Neural progenitor cell (in vitro differentiated cells): ENCODE measurements at regions not wholly inside any gene's neighbourhood (a gene's known extent, or its start where the extent isn't known, plus 50 kb on each side); places are given as distances from the start of the nearest gene placed in this dataset.
"Not testable (repeated sequence)": the region's sequence is repeated elsewhere in the genome, so short reads cannot be mapped to it uniquely, and the experiment has no call there.

Experiments used
- DNase-seq: peaks from one replicate; pipeline ENCODE4 v3.0.0-alpha.2; 2016; ENCODE audit warnings: low spot score
- H2AFZ ChIP-seq: fragments of 200-600 bp; sonication (generic); replicated peaks from 2 replicates; pipeline ENCODE4 v1.6.1; 2016; ENCODE audit warnings: antibody characterized with exemption
- H3F3A ChIP-seq: fragments of 200-600 bp; sonication (generic); 2 replicates; pipeline ENCODE4 v1.6.1; 2016; ENCODE audit warnings: antibody characterized with exemption, low read depth
- H3K27ac ChIP-seq: fragments of 200-600 bp; sonication (generic); 2 replicates; pipeline ENCODE4 v1.5.1; 2016; ENCODE audit warnings: mild to moderate bottlenecking
- H3K27me3 ChIP-seq: fragments of 200-600 bp; sonication (generic); 2 replicates; pipeline ENCODE4 v1.6.1; 2016; ENCODE audit warnings: mild to moderate bottlenecking, moderate library complexity
- H3K36me3 ChIP-seq: fragments of 200-600 bp; sonication (generic); 2 replicates; pipeline ENCODE4 v1.5.1; 2016
- H3K4me1 ChIP-seq: fragments of 200-600 bp; sonication (generic); 2 replicates; pipeline ENCODE4 v1.6.1; 2016; ENCODE audit warnings: mixed run types
- H3K4me2 ChIP-seq: fragments of 200-600 bp; sonication (generic); 2 replicates; pipeline ENCODE4 v1.6.1; 2016
- H3K4me3 ChIP-seq: fragments of 200-600 bp; sonication (generic); 2 replicates; pipeline ENCODE4 v1.5.1; 2016
- H3K79me2 ChIP-seq: fragments of 200-600 bp; sonication (generic); 2 replicates; pipeline ENCODE4 v1.6.1; 2016; ENCODE audit warnings: low read depth
- H3K9ac ChIP-seq: fragments of 200-600 bp; sonication (generic); 2 replicates; pipeline ENCODE4 v1.6.1; 2016
- H3K9me3 ChIP-seq: fragments of 200-600 bp; sonication (generic); 2 replicates; pipeline ENCODE4 v1.5.1; 2016; ENCODE audit warnings: low read depth
- H4K20me1 ChIP-seq: fragments of 200-600 bp; sonication (generic); 2 replicates; pipeline ENCODE4 v1.6.1; 2016; ENCODE audit warnings: low read depth
- H3K27ac Mint-ChIP-seq: 3 replicates; pipeline ENCODE4 v1.8.0; 2021; ENCODE audit warnings: mixed read lengths
- H3K27me3 Mint-ChIP-seq: 2 replicates; pipeline ENCODE4 v1.8.0; 2022; ENCODE audit warnings: low read depth, mild to moderate bottlenecking, inconsistent platforms, moderate library complexity, mixed read lengths; ENCODE audit not compliant: insufficient read depth
- H3K36me3 Mint-ChIP-seq: 3 replicates; pipeline ENCODE4 v1.8.0; 2021; ENCODE audit warnings: mixed read lengths
- H3K4me1 Mint-ChIP-seq: 3 replicates; pipeline ENCODE4 v1.8.0; 2021; ENCODE audit warnings: mixed read lengths
- H3K4me3 Mint-ChIP-seq: 3 replicates; pipeline ENCODE4 v1.8.0; 2021; ENCODE audit warnings: mild to moderate bottlenecking, moderate library complexity, mixed read lengths
- H3K9me3 Mint-ChIP-seq: 3 replicates; pipeline ENCODE4 v1.8.0; 2020; ENCODE audit warnings: mixed read lengths
- EZH2 ChIP-seq: fragments of 200-600 bp; sonication (generic); IDR thresholded peaks from 2 replicates; pipeline ENCODE4 v1.6.1; 2017; ENCODE audit warnings: antibody characterized with exemption, mild to moderate bottlenecking, moderate library complexity
- EZH2phosphoT487 ChIP-seq: fragments of 200-600 bp; sonication (generic); IDR thresholded peaks from 2 replicates; pipeline ENCODE4 v1.6.1; 2017; ENCODE audit warnings: antibody characterized with exemption
- TF ChIP-seq, protein P1 (sequence below): fragments of 200-600 bp; sonication (generic); IDR thresholded peaks from 2 replicates; pipeline ENCODE4 v1.5.1; 2017; ENCODE audit warnings: antibody characterized with exemption, mild to moderate bottlenecking

DNA sequence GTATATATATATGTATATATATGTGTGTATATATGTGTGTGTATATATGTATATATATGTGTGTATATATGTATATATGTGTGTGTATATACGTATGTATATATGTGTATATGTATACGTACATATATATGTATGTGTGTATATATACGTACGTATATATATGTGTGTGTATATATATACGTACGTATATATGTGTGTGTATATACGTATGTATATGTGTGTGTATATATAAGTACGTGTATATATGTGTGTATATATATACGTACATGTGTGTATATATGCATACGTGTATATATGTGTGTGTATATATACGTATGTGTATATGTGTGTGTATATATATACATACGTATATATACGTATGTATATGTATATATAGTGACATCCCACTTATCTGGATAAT is 154.4 kb downstream of the CDRT15L2 start:
- Mint-ChIP-seq H3K4me1 (no peaks in the 10 kb centered on the region), H3K27me3 (peaks cover 3% of the 10 kb centered on the region), H3K27ac (no peak overlapping the region), H3K4me3 (no peak overlapping the region), H3K36me3 (no peaks in the 10 kb centered on the region), H3K9me3 (no peaks in the 10 kb centered on the region)
- no peak overlapping the region for H2AFZ ChIP-seq
- no peak for DNase-seq
- H3K27ac ChIP-seq = no peak overlapping the region
- H3K4me2 ChIP-seq = no peak overlapping the region
- H3K9me3 ChIP-seq = no peaks in the 10 kb centered on the region
- no peak for TF ChIP-seq EZH2phosphoT487
- TF ChIP-seq, protein P1, sequence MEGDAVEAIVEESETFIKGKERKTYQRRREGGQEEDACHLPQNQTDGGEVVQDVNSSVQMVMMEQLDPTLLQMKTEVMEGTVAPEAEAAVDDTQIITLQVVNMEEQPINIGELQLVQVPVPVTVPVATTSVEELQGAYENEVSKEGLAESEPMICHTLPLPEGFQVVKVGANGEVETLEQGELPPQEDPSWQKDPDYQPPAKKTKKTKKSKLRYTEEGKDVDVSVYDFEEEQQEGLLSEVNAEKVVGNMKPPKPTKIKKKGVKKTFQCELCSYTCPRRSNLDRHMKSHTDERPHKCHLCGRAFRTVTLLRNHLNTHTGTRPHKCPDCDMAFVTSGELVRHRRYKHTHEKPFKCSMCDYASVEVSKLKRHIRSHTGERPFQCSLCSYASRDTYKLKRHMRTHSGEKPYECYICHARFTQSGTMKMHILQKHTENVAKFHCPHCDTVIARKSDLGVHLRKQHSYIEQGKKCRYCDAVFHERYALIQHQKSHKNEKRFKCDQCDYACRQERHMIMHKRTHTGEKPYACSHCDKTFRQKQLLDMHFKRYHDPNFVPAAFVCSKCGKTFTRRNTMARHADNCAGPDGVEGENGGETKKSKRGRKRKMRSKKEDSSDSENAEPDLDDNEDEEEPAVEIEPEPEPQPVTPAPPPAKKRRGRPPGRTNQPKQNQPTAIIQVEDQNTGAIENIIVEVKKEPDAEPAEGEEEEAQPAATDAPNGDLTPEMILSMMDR = no peak
- TF ChIP-seq EZH2 = no peak
- H3K4me3 ChIP-seq = no peak overlapping the region
- H3K27me3 ChIP-seq = no peaks in the 10 kb centered on the region
- no peaks in the 10 kb centered on the region for H3K4me1 ChIP-seq
- H3K36me3 ChIP-seq = no peaks in the 10 kb centered on the region
- H4K20me1 ChIP-seq = no peaks in the 10 kb centered on the region
- no peaks in the 10 kb centered on the region for H3K79me2 ChIP-seq
- H3F3A ChIP-seq = no peaks in the 10 kb centered on the region
- no peak overlapping the region for H3K9ac ChIP-seq

DNA sequence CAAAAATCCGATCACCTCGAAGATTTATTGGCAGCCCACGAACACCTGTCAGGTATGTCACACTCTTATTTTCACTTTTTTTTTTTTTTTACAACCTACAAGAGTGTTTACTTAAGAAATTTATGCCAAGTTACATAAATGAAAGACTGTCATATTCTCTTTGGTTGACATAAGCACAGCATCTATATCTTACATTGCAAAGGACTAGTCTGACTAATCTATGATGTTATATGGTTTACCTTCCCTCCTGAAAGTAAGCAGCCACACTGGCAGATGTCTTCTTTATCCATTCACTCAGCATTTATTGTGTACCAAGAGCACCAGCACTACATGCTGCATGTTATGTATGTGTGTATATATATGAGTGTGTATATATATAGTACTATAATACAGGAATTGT is 156.3 kb downstream of the CDRT15L2 start:
- no peak overlapping the region for H3K4me3 Mint-ChIP-seq
- H3K4me1 ChIP-seq = no peaks in the 10 kb centered on the region
- peaks cover 3% of the 10 kb centered on the region for H3K27me3 Mint-ChIP-seq
- no peak overlapping the region for H3K27ac Mint-ChIP-seq
- no peak overlapping the region for H3K9ac ChIP-seq
- DNase-seq = no peak
- H3K27me3 ChIP-seq = no peaks in the 10 kb centered on the region
- no peaks in the 10 kb centered on the region for H3K9me3 ChIP-seq
- no peak overlapping the region for H3K4me2 ChIP-seq
- no peak overlapping the region for H3K27ac ChIP-seq
- no peak for TF ChIP-seq EZH2
- TF ChIP-seq EZH2phosphoT487 = no peak
- TF ChIP-seq, protein P1 = no peak
- no peaks in the 10 kb centered on the region for H3F3A ChIP-seq
- no peaks in the 10 kb centered on the region for H3K36me3 ChIP-seq
- H3K4me1 Mint-ChIP-seq = no peaks in the 10 kb centered on the region
- H3K4me3 ChIP-seq = no peak overlapping the region
- H3K79me2 ChIP-seq = no peaks in the 10 kb centered on the region
- no peaks in the 10 kb centered on the region for H3K36me3 Mint-ChIP-seq
- no peaks in the 10 kb centered on the region for H3K9me3 Mint-ChIP-seq
- no peaks in the 10 kb centered on the region for H4K20me1 ChIP-seq
- no peak overlapping the region for H2AFZ ChIP-seq

DNA sequence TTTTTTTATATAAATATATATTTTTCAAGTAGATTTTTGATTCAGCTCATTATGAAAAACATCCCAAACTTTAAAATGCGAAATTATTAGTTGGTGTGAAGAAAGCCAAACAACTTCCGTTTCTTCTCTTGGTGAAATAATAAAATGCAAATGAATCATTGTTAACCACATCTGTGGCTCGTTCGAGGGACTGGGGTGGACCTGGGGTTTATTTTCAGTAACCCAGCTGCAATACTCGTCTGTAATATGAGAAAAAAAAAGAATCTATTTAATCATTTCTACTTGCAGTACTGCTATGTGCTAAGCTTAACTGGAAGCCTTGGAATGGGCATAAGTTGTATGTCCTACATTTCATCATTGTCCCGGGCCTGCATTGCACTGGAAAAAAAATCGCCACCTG is 158.1 kb downstream of the CDRT15L2 start:
- not testable (repeated sequence) for H3K36me3 ChIP-seq, DNase-seq, H3K4me3 ChIP-seq, H3K27me3 Mint-ChIP-seq, H3K9me3 Mint-ChIP-seq, H3K27me3 ChIP-seq, H3K9me3 ChIP-seq, H3K4me3 Mint-ChIP-seq, H3F3A ChIP-seq, H2AFZ ChIP-seq, H3K36me3 Mint-ChIP-seq, H3K27ac ChIP-seq, H3K4me1 ChIP-seq, H3K4me1 Mint-ChIP-seq, H3K9ac ChIP-seq, H4K20me1 ChIP-seq, H3K27ac Mint-ChIP-seq, H3K79me2 ChIP-seq, H3K4me2 ChIP-seq

DNA sequence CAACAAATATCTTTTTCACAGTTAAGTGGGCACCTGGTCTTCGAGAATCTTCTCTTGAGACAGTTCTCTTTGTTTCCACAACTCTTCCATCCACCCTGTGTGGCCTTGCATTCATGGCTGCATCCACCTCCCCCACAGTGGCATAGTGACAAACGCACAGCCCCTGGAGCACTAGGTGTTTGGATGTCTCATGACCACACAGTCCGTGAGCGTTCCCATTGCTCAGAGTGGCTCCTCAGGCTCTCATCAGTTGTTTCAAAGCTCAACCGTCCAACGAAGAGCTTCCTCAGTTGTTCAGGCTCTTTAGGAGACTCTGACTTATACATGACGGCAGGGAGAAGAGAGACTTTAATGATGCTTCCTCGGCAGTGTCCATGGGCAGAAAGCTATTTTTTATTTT is 191.6 kb downstream of the CDRT15L2 start:
- Histone ChIP-seq H3K27ac (no peak overlapping the region), H3K9ac (no peak overlapping the region), H3K79me2 (no peaks in the 10 kb centered on the region), H2AFZ (no peak overlapping the region), H3K4me1 (no peaks in the 10 kb centered on the region), H3K27me3 (no peaks in the 10 kb centered on the region), H3K4me3 (no peak overlapping the region), H3K4me2 (no peak overlapping the region), H3F3A (no peaks in the 10 kb centered on the region), H3K36me3 (no peaks in the 10 kb centered on the region), H4K20me1 (no peaks in the 10 kb centered on the region), H3K9me3 (no peaks in the 10 kb centered on the region)
- no peak for DNase-seq
- Mint-ChIP-seq H3K9me3 (no peaks in the 10 kb centered on the region), H3K36me3 (no peaks in the 10 kb centered on the region), H3K4me3 (no peak overlapping the region), H3K27me3 (no peaks in the 10 kb centered on the region), H3K27ac (no peak overlapping the region), H3K4me1 (no peaks in the 10 kb centered on the region)
- TF ChIP-seq, protein P1 = no peak
